ENCODE measurements at regions not wholly inside any gene's neighbourhood (a gene's known extent, or its start where the extent isn't known, plus 50 kb on each side); places are given as distances from the start of the nearest gene placed in this dataset.

GRCh38 chr7:21318916-21319270 lies 109.0 kb upstream of the SP4 start:
- 78 to 80% methylated on average over 1 of the region's 1 CpG for WGBS, 2 donors (ENCODE audit: low coverage in 1 of 2)
- Histone ChIP-seq H3K27me3 (no peaks in the 10 kb centered on the region), H3K36me3 (no peaks in the 10 kb centered on the region), H3K4me1 (no peaks in the 10 kb centered on the region), H3K27ac (no peak overlapping the region), H3K4me3 (no peak overlapping the region), H3K9me3 (no peaks in the 10 kb centered on the region)
- no peak for TF ChIP-seq CTCF (IDR thresholded peaks at IDR 0.05)
- TF ChIP-seq POLR2AphosphoS5 (IDR thresholded peaks at IDR 0.05) = no peak
- TF ChIP-seq EP300 (IDR thresholded peaks at IDR 0.05) = no peak
- no peak for TF ChIP-seq POLR2A (IDR thresholded peaks at IDR 0.05)
- no peak for ATAC-seq

GRCh38 chr7:21326241-21326640 lies 101.6 kb upstream of the SP4 start:
- no peaks in the 10 kb centered on the region for H3K27me3 ChIP-seq
- H3K27ac ChIP-seq = no peak overlapping the region
- no peak for TF ChIP-seq CTCF (IDR thresholded peaks at IDR 0.05)
- TF ChIP-seq POLR2A (IDR thresholded peaks at IDR 0.05) = no peak
- no peak for TF ChIP-seq EP300 (IDR thresholded peaks at IDR 0.05)
- TF ChIP-seq POLR2AphosphoS5 (IDR thresholded peaks at IDR 0.05) = no peak
- ATAC-seq = no peak
- H3K4me1 ChIP-seq = no peaks in the 10 kb centered on the region
- H3K36me3 ChIP-seq = no peaks in the 10 kb centered on the region
- no peak overlapping the region for H3K4me3 ChIP-seq
- H3K9me3 ChIP-seq = no peaks in the 10 kb centered on the region

- H3K27ac ChIP-seq = no peak overlapping the region
- ATAC-seq = no peak
- TF ChIP-seq EP300 (IDR thresholded peaks at IDR 0.05) (no peak), POLR2AphosphoS5 (IDR thresholded peaks at IDR 0.05) (no peak), POLR2A (IDR thresholded peaks at IDR 0.05) (no peak), CTCF (IDR thresholded peaks at IDR 0.05) (no peak)
- H3K9me3 ChIP-seq = no peaks in the 10 kb centered on the region
- H3K36me3 ChIP-seq = no peaks in the 10 kb centered on the region
- no peaks in the 10 kb centered on the region for H3K27me3 ChIP-seq
- H3K4me3 ChIP-seq = no peak overlapping the region
- no peaks in the 10 kb centered on the region for H3K4me1 ChIP-seq
- 58 to 64% methylated on average over 3 of the region's 3 CpGs for WGBS, 2 donors (ENCODE audit: low coverage in 1 of 2)
These were observed 101.0 kb upstream of the SP4 start for GRCh38 chr7:21326921-21327320.

GRCh38 chr7:21327422-21328409 lies 100.2 kb upstream of the SP4 start:
- Histone ChIP-seq H3K4me1 (no peaks in the 10 kb centered on the region), H3K27me3 (no peaks in the 10 kb centered on the region), H3K27ac (no peak overlapping the region), H3K4me3 (no peak overlapping the region), H3K36me3 (no peaks in the 10 kb centered on the region), H3K9me3 (no peaks in the 10 kb centered on the region)
- TF ChIP-seq EP300 (IDR thresholded peaks at IDR 0.05) (no peak), CTCF (IDR thresholded peaks at IDR 0.05) (no peak), POLR2AphosphoS5 (IDR thresholded peaks at IDR 0.05) (no peak), POLR2A (IDR thresholded peaks at IDR 0.05) (no peak)
- WGBS, 2 donors (ENCODE audit: low coverage in 1 of 2) = 50 to 88% methylated on average over 1 to 4 of the region's 4 CpGs
- ATAC-seq = no peak

All from gastroesophageal sphincter (tissue), 4 donors.